HEK293 (cell line): ENCODE measurements at regions not wholly inside any gene's neighbourhood (a gene's known extent, or its start where the extent isn't known, plus 50 kb on each side); places are given as distances from the start of the nearest gene placed in this dataset.

ENCODE experiments used
- CTCF ChIA-PET: fragments of 350-600 bp; formaldehyde crosslinking; extraction: SDS; loops from one replicate; lab custom pipeline; 2021; ENCODE audit warnings: antibody characterized with exemption; lab: Yijun Ruan, JAX
- POLR2A ChIA-PET: fragments of 300-600 bp; formaldehyde crosslinking; extraction: SDS; loops from one replicate; lab custom pipeline; 2020; ENCODE audit warnings: antibody characterized with exemption, inconsistent platforms; lab: Yijun Ruan, JAX
- H3K27ac ChIP-seq: fragments of 200-500 bp; sonication (Bioruptor generic); 2 replicates; pipeline ENCODE4 v1.5.1; 2014; ENCODE audit warnings: low read depth, low read length, control low read depth, inconsistent platforms; ENCODE audit errors: extremely low read depth
- H3K36me3 ChIP-seq, 2 experiments: fragments of 200-500 bp in 1 of 2; sonication (Bioruptor generic) in 1 of 2; 1 replicate in 1 of 2; 2 replicates in 1 of 2; pipeline ENCODE4 v1.5.1; 2014 to 2017; ENCODE audit warnings: inconsistent platforms in 2 of 2, low read length in 2 of 2; ENCODE audit not compliant: control insufficient read depth in 2 of 2, insufficient read depth in 1 of 2
- H3K4me1 ChIP-seq: fragments of 200-500 bp; sonication (Bioruptor generic); 2 replicates; pipeline ENCODE4 v1.5.1; 2014; ENCODE audit warnings: mild to moderate bottlenecking, low read length, inconsistent platforms; ENCODE audit not compliant: control insufficient read depth, insufficient read depth
- H3K4me3 ChIP-seq: 2 replicates; pipeline ENCODE4 v1.5.1; 2011; ENCODE audit warnings: low read depth, mild to moderate bottlenecking, control low read depth, low read length, moderate library complexity
- H3K9me3 ChIP-seq: fragments of 200-500 bp; sonication (Bioruptor generic); 2 replicates; pipeline ENCODE4 v1.5.1; 2014; ENCODE audit warnings: low read depth, low read length, inconsistent platforms; ENCODE audit not compliant: control insufficient read depth, insufficient read depth
- GFI1B ChIP-seq: fragments of 450-650 bp; formaldehyde crosslinking; IDR thresholded peaks from 2 replicates; pipeline ENCODE4 v1.5.1; 2016; ENCODE audit warnings: missing biosample characterization, missing genetic modification characterization
- GLIS1 ChIP-seq: fragments of 450-650 bp; formaldehyde crosslinking; IDR thresholded peaks from 2 replicates; pipeline ENCODE4 v1.5.1; 2016; ENCODE audit warnings: missing biosample characterization, missing genetic modification characterization
- KLF7 ChIP-seq: fragments of 450-650 bp; formaldehyde crosslinking; IDR thresholded peaks from 2 replicates; pipeline ENCODE4 v1.5.1; 2016; ENCODE audit warnings: missing biosample characterization, missing genetic modification characterization, borderline replicate concordance
- PBX3 ChIP-seq: sonication (generic); formaldehyde crosslinking; IDR thresholded peaks from 2 replicates; pipeline ENCODE4 v1.8.1; 2022; ENCODE audit warnings: mild to moderate bottlenecking, moderate library complexity, missing genetic modification reagents
- PRDM2 ChIP-seq: fragments of 450-650 bp; formaldehyde crosslinking; IDR thresholded peaks from 2 replicates; pipeline ENCODE4 v1.5.1; 2016; ENCODE audit warnings: missing biosample characterization, missing genetic modification characterization, borderline replicate concordance
- REPIN1 ChIP-seq: fragments of 450-650 bp; formaldehyde crosslinking; IDR thresholded peaks from 2 replicates; pipeline ENCODE4 v1.5.1; 2017; ENCODE audit warnings: missing biosample characterization, missing genetic modification characterization, low read depth
- WT1 ChIP-seq: fragments of 450-650 bp; formaldehyde crosslinking; IDR thresholded peaks from 2 replicates; pipeline ENCODE4 v1.5.1; 2016; ENCODE audit warnings: missing biosample characterization, missing genetic modification characterization
- ZBTB48 ChIP-seq: fragments of 450-650 bp; formaldehyde crosslinking; IDR thresholded peaks from 2 replicates; pipeline ENCODE4 v1.5.1; 2016; ENCODE audit warnings: missing biosample characterization, missing genetic modification characterization
- ZBTB8A ChIP-seq: fragments of 450-650 bp; formaldehyde crosslinking; IDR thresholded peaks from 2 replicates; pipeline ENCODE4 v1.5.1; 2016; ENCODE audit warnings: missing biosample characterization, missing genetic modification characterization
- ZFP41 ChIP-seq: fragments of 450-650 bp; formaldehyde crosslinking; IDR thresholded peaks from 2 replicates; pipeline ENCODE4 v1.5.1; 2016; ENCODE audit warnings: missing biosample characterization, missing genetic modification characterization, borderline replicate concordance
- ZNF121 ChIP-seq: fragments of 450-650 bp; formaldehyde crosslinking; IDR thresholded peaks from 2 replicates; pipeline ENCODE4 v1.5.1; 2016; ENCODE audit warnings: missing biosample characterization, missing genetic modification characterization
- ZNF24 ChIP-seq: fragments of 450-650 bp; formaldehyde crosslinking; IDR thresholded peaks from 2 replicates; pipeline ENCODE4 v1.5.1; 2016; ENCODE audit warnings: missing biosample characterization, missing genetic modification characterization
- ZNF366 ChIP-seq: fragments of 450-650 bp; formaldehyde crosslinking; conservative IDR thresholded peaks from 2 replicates; pipeline ENCODE4 v1.5.1; 2016; ENCODE audit warnings: missing biosample characterization, missing genetic modification characterization
- ZNF621 ChIP-seq: fragments of 450-650 bp; formaldehyde crosslinking; IDR thresholded peaks from 2 replicates; pipeline ENCODE4 v1.5.1; 2017; ENCODE audit warnings: missing biosample characterization, missing genetic modification characterization
- ZNF660 ChIP-seq: fragments of 450-650 bp; IDR thresholded peaks from 2 replicates; pipeline ENCODE4 v1.5.1; 2018; ENCODE audit warnings: missing biosample characterization, mild to moderate bottlenecking, missing genetic modification characterization
- ZNF704 ChIP-seq: fragments of 450-650 bp; formaldehyde crosslinking; IDR thresholded peaks from 2 replicates; pipeline ENCODE4 v1.5.1; 2016; ENCODE audit warnings: missing biosample characterization, missing genetic modification characterization
- ZSCAN23 ChIP-seq: fragments of 450-650 bp; formaldehyde crosslinking; IDR thresholded peaks from 2 replicates; pipeline ENCODE4 v1.5.1; 2016; ENCODE audit warnings: missing biosample characterization, missing genetic modification characterization
- ZSCAN5A ChIP-seq: fragments of 450-650 bp; formaldehyde crosslinking; IDR thresholded peaks from 2 replicates; pipeline ENCODE4 v1.5.1; 2016; ENCODE audit warnings: missing biosample characterization, missing genetic modification characterization
- TF ChIP-seq, protein P1 (sequence below): fragments of 450-650 bp; formaldehyde crosslinking; IDR thresholded peaks from 2 replicates; pipeline ENCODE4 v1.5.1; 2017; ENCODE audit warnings: missing biosample characterization, missing genetic modification characterization
- TF ChIP-seq, protein P2 (sequence below): fragments of 450-650 bp; formaldehyde crosslinking; optimal IDR thresholded peaks from 2 replicates; pipeline ENCODE3; 2016; ENCODE audit warnings: missing biosample characterization, mild to moderate bottlenecking, missing genetic modification characterization

GRCh38 chr1:100793659-100794058 is 74.1 kb downstream of the VCAM1 start (continued):
- no peak for TF ChIP-seq PRDM2
- no peak for TF ChIP-seq ZFP41 (tag by site-specific recombination)
- TF ChIP-seq ZNF660 (tag by site-specific recombination) = no peak

DNA sequence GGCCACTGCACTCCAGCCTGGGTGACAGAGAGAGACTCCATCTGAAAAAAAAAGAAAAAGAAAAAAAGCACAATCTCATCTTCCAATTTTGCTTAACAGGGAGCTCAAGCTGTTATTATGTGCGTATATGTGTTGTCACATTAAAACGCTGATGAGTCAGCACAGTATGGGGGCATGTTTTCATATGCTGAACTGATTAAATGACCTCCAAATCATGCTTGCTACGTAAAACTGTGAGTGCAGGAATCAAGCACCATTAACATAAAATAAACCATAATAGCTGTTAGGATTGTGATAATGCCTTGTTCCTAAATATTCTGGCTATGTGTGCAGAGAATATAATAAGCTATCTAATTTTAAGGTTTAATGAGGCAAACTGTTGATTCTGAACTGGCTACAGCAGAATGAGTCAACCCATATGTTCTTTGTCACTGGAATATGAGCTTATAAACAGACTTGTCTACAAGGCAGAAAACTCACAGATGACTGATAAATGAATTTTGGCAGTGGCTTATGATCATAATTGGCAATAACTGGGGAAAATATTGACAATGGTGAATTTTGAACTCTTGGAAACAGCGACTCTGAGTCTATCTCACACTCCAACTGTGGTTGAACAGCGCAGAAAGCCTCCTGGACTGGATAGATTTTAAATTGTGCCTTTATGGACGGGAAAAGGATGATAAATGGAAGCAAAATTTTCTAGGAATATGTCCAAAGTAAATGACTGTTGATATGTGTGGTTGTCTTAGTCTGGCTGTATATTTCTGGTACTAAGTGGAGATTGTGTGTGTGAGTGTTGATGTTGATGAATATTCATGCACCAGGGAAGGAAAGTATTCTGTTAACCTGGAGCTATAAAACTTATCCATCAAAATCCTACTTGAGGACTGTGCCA is 75.5 kb downstream of the VCAM1 start:
- H3K36me3 ChIP-seq = no peaks in the 10 kb centered on the region
- H3K9me3 ChIP-seq = no peaks in the 10 kb centered on the region
- POLR2A ChIA-PET = no interaction called here
- CTCF ChIA-PET = interaction anchor here (0.6 to 1.3 kb wide), 4 partner anchors 73 to 1192 kb away, joined by 3 to 5 read pairs (median 3); no protein-coding TSS in a partner anchor
- H3K4me3 ChIP-seq = no peak overlapping the region
- no peak overlapping the region for H3K27ac ChIP-seq
- H3K4me1 ChIP-seq = no peaks in the 10 kb centered on the region; the same call in 1 of the 2 replicates
- no peak for TF ChIP-seq ZNF366 (tag by site-specific recombination)
- TF ChIP-seq, protein P1, sequence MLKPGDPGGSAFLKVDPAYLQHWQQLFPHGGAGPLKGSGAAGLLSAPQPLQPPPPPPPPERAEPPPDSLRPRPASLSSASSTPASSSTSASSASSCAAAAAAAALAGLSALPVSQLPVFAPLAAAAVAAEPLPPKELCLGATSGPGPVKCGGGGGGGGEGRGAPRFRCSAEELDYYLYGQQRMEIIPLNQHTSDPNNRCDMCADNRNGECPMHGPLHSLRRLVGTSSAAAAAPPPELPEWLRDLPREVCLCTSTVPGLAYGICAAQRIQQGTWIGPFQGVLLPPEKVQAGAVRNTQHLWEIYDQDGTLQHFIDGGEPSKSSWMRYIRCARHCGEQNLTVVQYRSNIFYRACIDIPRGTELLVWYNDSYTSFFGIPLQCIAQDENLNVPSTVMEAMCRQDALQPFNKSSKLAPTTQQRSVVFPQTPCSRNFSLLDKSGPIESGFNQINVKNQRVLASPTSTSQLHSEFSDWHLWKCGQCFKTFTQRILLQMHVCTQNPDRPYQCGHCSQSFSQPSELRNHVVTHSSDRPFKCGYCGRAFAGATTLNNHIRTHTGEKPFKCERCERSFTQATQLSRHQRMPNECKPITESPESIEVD = peak; percentile 43; the same call in 1 of the 2 replicates
- no peak for TF ChIP-seq ZNF621
- no peak for TF ChIP-seq ZSCAN23 (tag by site-specific recombination)
- TF ChIP-seq ZBTB8A (tag by site-specific recombination) = no peak
- TF ChIP-seq WT1 (tag by site-specific recombination) = no peak
- TF ChIP-seq ZNF660 (tag by site-specific recombination) = no peak
- TF ChIP-seq REPIN1 (tag by site-specific recombination) = no peak
- TF ChIP-seq ZBTB48 (tag by site-specific recombination) = no peak
- peak; percentile 29; the same call in 1 of the 2 replicates for TF ChIP-seq GLIS1 (tag by site-specific recombination)
- TF ChIP-seq ZNF704 (tag by site-specific recombination) = no peak
- no peak for TF ChIP-seq ZNF121 (tag by site-specific recombination)
- TF ChIP-seq PBX3 (CRISPR knock-in tag) = no peak
- TF ChIP-seq, protein P2, sequence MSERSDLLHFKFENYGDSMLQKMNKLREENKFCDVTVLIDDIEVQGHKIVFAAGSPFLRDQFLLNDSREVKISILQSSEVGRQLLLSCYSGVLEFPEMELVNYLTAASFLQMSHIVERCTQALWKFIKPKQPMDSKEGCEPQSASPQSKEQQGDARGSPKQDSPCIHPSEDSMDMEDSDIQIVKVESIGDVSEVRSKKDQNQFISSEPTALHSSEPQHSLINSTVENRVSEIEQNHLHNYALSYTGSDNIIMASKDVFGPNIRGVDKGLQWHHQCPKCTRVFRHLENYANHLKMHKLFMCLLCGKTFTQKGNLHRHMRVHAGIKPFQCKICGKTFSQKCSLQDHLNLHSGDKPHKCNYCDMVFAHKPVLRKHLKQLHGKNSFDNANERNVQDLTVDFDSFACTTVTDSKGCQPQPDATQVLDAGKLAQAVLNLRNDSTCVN (tag by site-specific recombination) = no peak
- TF ChIP-seq KLF7 (tag by site-specific recombination) = no peak
- no peak for TF ChIP-seq ZSCAN5A
- TF ChIP-seq GFI1B (tag by site-specific recombination) = peak; percentile 28; the same call in 1 of the 2 replicates
- no peak for TF ChIP-seq ZNF24 (tag by site-specific recombination)
